ENCODE measurements at regions not wholly inside any gene's neighbourhood (a gene's known extent, or its start where the extent isn't known, plus 50 kb on each side); places are given as distances from the start of the nearest gene placed in this dataset.

GRCh38 chr1:22380024-22380785 lies 71.4 kb upstream of the ZBTB40 start:
- peak; percentile 19 for DNase-seq (ENCODE audit: low read depth)

- DNase-seq (ENCODE audit: low read depth): no peak
Measured at GRCh38 chr1:22383526-22384294, 67.9 kb upstream of the ZBTB40 start.

DNA sequence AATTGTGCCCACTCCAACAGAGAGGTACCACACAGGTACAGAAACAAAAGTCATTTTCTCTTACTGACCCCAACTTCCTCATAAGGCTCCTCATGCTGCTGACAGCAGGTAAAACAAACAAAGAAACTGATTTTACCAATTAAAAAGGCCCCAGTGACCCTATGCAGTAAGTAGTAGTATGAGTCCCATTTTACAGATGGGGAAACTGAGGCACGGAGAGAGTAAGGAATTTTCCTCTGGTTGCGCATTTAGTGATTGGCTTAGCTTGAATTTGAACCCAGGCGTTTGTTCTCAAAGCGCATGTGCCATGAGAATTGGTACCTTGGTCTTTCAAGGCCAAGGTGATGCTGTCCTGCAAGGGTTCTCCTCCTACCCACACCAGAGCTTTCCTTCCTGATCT lies 66.1 kb upstream of the ZBTB40 start:
- no peak for DNase-seq (ENCODE audit: low read depth)

GRCh38 chr1:22386774-22387173 lies 64.9 kb upstream of the ZBTB40 start:
- no peak for DNase-seq (ENCODE audit: low read depth)

- DNase-seq (ENCODE audit: low read depth): no peak
Measured at GRCh38 chr1:22387919-22388580, 63.6 kb upstream of the ZBTB40 start.

GRCh38 chr1:22388671-22389450 lies 62.8 kb upstream of the ZBTB40 start:
- DNase-seq (ENCODE audit: low read depth): no peak

- no peak for DNase-seq (ENCODE audit: low read depth)
Measured at GRCh38 chr1:22393587-22393986, 58.1 kb upstream of the ZBTB40 start.

GRCh38 chr1:22398656-22399420 lies 52.8 kb upstream of the ZBTB40 start:
- peak; percentile 35 for DNase-seq (ENCODE audit: low read depth)

- no peak for DNase-seq (ENCODE audit: low read depth)
Measured at GRCh38 chr1:22399421-22400091, 52.1 kb upstream of the ZBTB40 start.
